ENCODE measurements at regions not wholly inside any gene's neighbourhood (a gene's known extent, or its start where the extent isn't known, plus 50 kb on each side); places are given as distances from the start of the nearest gene placed in this dataset.
"Not testable (repeated sequence)": the region's sequence is repeated elsewhere in the genome, so short reads cannot be mapped to it uniquely, and the experiment has no call there.

DNA sequence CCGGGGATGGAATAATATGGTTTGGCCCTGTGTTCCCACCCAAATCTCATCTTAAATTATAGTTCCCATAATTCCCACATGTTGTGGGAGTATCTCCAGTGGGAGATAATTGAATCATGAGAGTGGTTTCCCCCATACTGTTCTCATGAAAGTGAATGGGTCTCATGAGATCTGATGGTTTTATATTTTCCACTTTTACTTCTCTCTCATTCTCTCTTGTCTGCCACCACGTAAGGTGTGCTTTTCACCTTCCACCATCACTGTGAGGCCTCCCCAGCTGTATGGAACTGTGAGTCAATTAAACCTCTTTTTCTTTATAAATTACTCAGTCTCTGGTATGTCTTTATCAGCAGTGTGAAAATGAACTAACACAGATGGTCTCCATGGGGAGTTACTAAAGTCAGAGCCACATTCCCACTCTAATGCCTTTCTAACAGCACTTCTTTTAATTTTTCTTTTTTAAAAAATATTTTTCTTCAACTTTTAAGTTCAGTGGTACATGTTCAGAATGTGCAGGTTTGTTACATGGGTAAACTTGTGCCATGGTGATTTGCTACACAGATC lies 306.6 kb downstream of the DTHD1 start:
- in situ Hi-C loops (cut with MboI; ENCODE audit: low sequenced_read_pairs), result no loop called here

DNA sequence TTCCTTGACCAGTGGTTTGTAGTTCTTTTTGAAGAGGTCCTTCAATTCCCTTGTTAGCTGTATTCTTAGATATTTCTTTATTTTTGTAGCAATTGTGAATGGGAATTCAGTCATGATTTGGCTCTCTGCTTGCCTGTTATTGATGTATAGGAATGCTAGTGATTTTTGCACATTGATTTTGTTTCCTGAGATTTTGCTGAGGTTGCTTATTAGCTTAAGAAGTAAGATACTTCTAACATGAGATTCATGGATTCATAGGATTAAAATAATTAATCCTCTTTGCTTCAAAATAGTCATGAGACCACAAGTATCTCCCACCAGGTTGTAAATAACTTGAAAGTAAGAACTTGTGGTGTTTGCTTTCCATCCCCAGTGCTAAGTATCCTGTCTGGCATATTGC lies 308.9 kb downstream of the DTHD1 start:
- in situ Hi-C loops (cut with MboI; ENCODE audit: low sequenced_read_pairs), result no loop called here

DNA sequence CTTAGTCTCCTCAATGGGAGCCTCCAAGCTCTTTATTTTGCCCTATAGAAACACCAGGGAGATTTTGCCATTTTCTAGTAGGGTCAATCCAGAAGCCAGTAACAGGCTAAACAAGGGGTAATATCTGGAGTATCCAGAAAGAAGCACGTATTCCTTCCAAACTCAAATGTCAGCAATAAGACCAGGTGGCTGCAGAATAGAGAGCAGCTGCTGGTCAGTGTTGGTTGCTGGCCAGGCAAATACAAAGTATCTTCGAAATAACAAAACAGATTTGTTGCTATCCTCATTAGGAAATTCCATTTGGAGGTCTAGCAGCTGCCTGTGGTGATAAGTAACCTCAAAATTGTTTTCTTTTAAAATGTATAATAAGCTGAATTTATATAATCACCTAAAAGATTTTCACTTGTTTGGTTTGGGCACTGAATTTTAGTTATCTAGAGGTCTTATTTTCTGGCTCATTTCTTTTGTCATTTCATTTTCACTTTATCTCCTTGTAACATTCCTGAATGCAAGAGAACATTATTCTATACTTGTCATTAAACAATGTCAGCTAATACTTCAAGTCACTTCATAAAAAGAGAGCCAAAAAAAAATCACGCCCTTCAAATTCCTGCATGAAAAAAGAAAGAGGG lies 320.6 kb downstream of the DTHD1 start:
- in situ Hi-C loops (cut with MboI; ENCODE audit: low sequenced_read_pairs), result no loop called here

DNA sequence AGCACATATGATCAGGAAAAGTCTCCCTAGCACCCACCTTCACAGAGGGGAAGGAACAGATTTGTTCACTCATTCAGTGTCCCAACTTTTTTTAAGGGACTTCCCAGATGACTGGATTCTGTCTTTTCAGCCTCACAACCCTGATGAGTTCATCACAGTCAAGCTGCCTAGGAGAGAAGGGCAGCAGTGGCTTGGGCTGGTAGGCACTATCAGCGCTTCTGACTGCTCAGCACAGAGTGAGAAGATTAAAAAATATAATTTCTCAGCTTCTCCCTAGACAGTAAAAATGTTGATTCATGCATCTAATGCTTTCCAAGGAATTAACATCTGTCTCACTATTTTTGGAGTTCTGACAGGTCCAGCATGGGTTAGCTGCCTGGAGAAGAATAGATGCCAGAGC lies 328.2 kb downstream of the DTHD1 start:
- in situ Hi-C loops (cut with MboI; ENCODE audit: low sequenced_read_pairs), result no loop called here

DNA sequence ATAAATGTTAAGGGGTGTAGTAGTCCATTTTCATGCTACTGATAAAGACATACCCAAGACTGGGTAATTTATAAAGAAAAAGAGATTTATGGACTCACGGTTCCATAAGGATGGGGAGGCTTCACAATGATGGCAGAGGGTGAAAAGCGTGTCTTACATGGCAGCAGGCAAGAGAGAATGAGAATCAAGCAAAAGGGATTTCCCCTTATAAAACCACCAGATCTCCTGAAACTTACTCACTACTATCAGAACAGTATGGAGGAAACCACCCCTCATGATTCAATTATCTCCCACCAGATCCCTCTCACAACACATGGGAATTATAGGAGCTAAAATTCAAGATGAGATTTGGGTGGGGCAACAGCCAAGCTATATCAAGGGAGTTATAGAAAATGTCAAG lies 329.2 kb downstream of the DTHD1 start:
- in situ Hi-C loops (cut with MboI; ENCODE audit: low sequenced_read_pairs), result no loop called here

DNA sequence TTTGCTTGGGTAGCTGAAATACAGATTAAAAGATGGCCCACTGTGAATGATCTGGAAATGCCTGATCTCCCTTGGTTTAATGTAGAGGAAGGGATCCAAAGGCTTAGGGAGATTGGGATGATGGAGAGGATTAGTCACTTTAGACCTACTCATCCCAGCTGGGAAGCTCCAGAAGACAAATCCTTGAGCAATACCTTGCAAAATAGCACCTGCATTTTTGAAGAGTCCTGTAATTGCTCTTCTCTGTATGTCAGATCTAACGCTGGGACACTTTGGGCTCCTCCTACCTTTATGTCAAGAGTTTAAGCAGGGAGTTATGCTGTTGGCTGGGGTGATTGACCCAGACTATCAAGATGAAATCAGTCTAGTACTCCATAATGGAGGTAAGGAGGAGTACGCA lies 331.7 kb downstream of the DTHD1 start:
- in situ Hi-C loops (cut with MboI; ENCODE audit: low sequenced_read_pairs), result not testable (repeated sequence)

DNA sequence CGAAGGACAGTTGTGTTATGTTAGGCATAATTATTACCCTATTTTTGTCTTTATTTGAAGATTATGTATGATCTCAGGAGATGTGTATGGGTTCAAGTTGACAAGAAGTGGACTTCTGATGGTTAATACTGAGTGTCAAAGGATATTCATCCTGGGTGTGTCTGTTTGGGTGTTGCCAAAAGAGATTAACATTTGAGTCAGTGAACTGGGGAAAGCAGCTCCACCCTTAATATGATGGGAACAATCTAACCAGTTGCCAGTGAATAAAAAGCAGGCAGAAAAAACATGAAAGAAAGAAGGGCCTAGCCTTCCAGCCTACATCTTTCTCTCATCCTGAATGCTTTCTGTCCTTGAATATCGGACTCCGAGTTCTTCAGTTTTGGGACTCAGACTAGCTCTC lies 332.6 kb downstream of the DTHD1 start:
- in situ Hi-C loops (cut with MboI; ENCODE audit: low sequenced_read_pairs), result no loop called here

DNA sequence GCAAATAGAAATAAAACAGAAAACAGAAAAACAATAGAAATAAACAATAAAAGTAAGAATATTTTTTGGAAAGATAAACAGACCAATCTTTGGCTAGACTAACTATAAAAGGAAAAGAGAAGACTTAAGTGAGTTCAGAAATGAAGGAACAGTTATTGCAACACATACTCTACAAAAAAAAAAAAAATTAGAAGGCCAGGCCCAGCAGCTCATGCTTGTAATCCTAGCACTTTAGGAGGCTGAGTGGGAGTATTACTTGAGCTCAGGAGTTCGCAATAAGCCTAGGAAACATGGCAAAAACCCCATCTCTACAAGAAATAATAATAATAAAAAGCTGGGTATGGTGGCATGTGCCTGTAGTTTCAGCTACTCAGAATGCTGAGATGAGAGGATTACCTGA lies 336.7 kb downstream of the DTHD1 start:
- in situ Hi-C loops (cut with MboI; ENCODE audit: low sequenced_read_pairs), result no loop called here

DNA sequence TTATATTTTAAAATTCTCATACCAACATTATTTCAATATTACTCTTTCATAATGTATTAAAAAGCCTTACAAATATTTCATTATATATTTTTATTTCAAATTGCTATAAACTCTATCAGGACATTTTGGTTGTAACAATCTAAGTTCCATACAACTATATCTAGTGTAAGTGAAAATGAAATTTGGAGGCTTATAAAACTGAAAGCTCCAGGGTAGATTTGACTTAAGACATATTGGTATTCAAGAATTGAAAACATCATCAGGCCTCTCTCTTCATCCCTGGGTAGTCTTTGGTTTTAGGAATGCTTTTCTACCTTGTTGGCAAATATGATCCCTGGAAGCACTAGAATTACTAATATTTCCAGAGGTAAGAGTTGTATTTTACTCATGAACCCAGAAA lies 342.6 kb downstream of the DTHD1 start:
- in situ Hi-C loops (cut with MboI; ENCODE audit: low sequenced_read_pairs), result no loop called here

DNA sequence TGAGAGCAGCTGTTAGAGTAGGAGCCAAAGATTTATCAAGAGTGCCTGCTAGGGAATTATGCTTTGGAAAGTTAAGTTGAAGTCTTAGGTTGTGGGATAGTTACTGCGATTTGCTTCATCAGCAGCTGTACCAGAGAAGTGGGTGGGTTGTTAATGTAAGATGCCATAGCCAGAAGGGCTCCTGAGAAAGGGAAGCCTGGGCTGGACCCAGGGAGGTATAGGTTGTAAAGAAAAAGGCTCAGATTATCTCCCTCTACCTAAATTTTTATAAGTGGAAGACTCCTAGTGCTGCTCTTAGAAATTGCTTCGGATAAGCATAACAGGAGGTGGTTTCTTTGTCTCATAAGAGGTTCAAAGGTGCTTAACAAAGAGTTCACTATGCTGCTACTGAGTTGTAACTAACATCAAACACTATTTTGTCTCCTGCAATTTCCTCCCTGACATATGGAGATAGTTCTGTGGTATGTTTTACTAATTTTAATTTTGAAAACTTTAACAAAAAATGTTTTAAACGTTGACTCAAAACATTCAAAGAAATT lies 356.9 kb downstream of the DTHD1 start:
- in situ Hi-C loops (cut with MboI; ENCODE audit: low sequenced_read_pairs), result no loop called here

DNA sequence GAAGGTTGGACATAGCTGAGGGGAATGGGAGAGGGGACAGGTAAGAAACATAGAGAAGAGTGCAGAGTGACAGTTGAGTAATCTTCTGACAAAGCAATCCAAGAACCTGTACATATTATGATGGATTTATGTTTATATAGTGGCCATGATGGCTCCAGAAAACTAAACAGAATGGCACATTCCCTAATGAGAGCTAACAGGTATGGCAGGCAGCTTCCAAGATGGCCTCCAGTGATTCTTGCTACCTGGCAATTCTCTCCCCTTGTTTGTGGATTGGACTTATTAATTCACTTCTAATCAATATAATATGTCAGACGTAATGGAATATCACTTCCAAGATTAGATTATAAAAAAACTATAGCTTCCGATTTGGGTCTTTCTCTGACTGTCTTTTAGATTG lies 359.5 kb downstream of the DTHD1 start:
- in situ Hi-C loops (cut with MboI; ENCODE audit: low sequenced_read_pairs), result no loop called here

DNA sequence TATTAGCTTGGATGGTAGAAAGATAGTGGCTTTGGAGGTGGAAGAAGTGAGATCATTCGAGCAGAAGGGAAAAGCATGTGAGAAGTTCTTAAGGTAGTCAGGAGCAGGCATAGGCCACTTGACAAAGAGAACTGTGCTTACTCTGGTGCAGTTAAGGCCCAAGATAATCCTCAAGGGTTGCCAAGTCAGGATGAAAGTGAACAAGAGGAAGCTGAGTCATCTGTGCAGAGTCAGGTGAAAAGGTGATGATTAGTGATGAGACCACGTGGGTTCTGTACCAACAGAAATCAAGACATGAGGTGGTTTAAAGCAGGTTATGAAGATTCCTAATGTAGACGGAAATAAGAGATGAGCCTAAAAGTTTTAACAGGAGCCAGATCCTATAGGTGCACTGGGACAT lies 369.8 kb downstream of the DTHD1 start:
- in situ Hi-C loops (cut with MboI; ENCODE audit: low sequenced_read_pairs), result no loop called here

DNA sequence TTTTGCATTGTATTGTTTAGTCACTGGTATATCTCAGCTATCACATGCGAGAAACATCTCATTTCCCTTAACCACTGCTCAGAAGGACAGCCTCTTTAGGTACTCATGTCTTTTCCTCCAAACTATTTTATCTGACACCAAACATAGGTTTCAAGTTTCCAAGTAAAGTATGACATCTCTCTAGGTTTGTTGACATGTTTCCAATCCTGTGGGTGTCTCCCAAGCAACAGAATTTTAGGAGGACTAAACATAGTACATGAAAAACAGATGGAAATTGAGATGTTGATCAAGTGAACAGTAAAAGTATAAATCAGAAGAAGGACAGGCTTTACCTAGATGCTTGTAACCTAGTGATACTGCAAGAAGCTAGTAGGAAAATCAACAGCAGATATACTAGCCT lies 371.4 kb downstream of the DTHD1 start:
- in situ Hi-C loops (cut with MboI; ENCODE audit: low sequenced_read_pairs), result no loop called here

DNA sequence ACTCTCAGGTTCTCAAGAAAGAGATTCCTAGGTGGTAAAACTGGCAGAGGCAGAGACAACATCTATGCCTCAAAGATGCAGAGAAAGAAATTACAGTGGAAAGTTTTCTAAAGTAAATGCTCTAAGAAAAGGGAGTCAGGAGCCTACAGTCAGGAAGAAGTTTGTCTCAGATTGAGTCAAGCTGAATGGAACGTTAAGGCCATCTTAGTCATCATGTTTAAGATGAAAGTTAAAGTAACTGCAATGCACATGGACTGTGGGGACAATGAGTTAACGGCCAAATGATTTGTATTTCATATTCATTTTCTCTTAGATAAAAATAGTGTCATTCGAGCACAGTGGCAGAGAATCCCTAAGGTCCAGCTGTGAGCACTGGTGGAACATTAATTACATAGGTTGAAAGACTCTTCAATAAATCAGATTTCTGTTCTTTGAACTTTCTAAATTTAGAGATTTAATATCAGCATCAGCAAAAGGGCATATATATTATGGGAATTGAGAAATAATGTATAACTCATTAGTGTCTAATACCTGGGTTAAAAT lies 384.6 kb downstream of the DTHD1 start:
- in situ Hi-C loops (cut with MboI; ENCODE audit: low sequenced_read_pairs), result no loop called here

DNA sequence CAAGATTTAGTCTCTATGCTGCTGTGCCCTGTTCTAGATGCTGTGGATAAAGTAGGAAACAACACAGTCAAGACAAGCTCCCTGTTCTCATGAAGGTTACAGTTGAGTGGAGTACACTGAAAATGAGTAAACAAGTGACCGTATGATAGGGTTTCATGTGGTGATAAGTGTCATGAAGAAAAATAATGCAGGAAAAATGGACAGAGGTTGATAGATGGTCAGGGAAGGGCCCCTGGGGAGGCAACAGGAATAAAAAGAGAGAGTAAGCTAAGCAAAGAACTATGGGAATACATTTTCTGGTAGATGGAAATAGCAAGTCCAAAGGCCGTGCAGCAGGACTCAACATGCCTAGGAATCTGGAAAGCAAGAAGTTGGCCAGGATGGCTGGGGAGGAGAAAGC lies 394.0 kb downstream of the DTHD1 start:
- in situ Hi-C loops (cut with MboI; ENCODE audit: low sequenced_read_pairs), result no loop called here

DNA sequence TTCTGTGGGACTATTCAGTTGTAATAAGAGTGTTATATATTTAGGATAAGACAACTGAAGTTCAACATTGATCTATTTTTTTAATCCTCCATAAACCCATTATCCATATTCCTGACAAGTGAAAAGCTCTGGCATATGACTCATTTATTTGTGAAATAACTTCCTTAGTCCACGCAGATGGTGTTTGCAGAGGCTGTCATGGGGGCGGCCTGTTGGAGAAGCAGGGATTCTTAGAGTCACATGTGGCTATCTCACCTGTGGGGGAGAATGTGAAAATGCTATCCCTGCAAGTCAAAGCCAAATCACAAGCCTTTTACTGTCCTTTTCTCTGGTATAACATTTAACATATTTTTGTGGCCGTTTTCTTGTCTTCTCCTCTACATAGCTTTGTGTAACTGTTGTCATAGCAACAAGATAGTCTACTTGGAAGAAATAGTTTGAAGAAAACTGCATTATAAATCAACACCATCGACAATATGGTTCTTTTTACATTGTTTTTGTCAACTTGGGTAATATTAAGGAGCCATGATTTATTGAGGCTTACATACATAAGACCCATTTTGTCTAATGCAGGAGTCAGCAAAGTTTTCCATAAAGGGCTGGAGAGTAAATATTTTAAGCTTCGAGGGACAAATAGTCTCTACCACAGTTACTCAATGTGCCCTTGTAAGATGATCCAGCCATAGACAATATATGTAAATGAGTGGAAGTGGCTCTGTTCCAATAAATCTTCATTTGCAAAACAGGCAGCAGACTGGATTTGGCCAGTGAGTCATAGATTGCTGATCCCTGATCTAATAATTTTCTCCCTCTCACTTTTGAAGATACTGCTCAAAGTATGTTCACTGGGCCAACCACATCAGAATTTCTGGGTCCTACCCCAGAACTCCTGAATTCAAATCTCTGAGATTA lies 395.0 kb downstream of the DTHD1 start:
- in situ Hi-C loops (cut with MboI; ENCODE audit: low sequenced_read_pairs), result no loop called here

DNA sequence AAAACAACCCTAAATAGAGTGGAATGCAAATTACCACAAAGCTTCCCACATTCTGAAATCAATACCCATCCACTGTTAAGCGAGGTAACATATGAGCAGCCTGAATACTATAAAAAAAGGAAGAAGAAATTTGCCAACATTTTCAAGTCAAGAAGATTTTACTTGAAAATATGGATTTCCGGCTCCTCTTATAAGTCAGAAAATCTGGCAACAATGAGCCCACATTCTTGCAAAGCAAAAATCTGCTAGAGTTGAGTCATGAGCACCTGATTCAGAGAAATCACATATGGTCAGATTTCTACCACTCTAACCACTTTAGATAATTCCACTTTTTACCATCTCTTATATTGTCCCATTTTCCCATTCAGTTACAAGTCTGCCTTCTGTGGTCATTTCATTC lies 395.7 kb downstream of the DTHD1 start:
- in situ Hi-C loops (cut with MboI; ENCODE audit: low sequenced_read_pairs), result no loop called here

DNA sequence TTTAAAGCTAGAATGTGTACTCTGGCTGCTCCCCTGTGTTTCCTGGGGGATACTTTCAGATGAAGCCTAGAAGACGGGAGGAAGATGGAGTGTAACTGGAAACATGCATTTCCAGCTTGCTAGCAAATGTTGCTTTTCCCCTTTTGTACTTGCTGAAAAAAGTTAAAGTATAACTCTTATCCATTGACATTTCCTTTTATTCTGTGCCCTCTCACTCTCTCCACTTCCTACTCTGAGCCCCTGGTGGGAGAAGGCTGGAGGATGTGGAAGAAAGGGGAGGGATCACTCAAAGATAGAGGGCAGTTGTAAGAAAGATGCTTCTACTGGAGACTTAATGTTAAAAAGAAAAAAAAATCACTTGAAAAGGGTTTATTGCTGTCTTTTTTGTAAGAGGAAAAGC lies 396.5 kb downstream of the DTHD1 start:
- in situ Hi-C loops (cut with MboI; ENCODE audit: low sequenced_read_pairs), result no loop called here

DNA sequence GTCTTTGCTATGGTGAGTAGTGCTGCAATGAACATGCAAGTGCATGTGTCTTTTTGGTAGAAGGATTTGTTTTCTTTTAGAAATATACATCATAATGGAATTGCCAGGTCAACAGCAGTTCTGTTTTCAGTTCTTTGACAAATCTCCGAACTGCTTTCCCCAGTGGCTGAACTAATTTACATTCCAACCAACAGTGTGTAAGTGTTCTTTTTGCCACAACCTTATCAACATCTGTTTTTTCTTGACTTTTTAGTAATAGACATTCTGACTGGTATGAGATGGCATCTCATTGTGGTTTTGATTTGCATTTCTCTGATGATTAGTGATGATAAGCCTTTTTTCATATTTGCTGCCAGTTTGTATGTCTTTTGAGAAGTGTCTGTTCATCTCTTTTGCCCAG lies 406.3 kb downstream of the DTHD1 start:
- in situ Hi-C loops (cut with MboI; ENCODE audit: low sequenced_read_pairs), result no loop called here

DNA sequence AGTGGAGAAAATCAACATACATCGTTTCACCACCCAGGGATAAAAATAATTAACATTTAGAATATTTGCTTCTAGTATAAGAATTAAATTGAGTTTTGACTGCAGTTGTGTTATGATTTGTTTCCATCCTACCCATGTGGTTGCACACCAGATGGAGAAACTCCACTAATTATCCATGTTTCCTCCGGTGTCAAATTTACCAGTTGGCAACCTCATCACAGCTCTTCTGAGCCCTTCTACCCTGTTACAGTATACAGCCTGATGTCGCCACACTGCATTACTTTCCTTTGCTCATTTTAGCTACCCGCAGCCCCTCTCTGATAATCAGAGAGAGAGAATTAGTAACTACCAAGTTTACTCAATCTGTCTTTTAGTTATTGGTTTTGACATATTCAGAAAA lies 411.2 kb downstream of the DTHD1 start:
- in situ Hi-C loops (cut with MboI; ENCODE audit: low sequenced_read_pairs), result no loop called here

DNA sequence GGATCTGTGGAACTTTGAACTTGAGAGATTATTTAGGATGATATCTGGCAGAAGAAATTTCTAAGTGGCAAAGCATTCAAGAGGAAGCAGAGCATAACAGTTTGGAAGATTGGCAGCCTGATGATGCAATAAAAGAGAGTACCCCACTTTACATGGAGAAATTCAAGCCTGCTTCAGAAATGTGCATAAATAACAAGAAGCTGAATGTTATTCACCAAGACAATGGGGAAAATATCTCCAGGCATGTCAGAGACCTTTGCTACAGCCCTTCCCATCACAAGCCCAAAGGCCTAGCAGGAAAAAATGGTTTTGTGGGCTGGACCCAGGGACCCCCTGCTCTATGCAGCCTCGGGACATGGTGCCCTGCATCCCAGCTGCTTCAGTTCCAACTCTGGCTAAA lies 420.8 kb downstream of the DTHD1 start:
- in situ Hi-C loops (cut with MboI; ENCODE audit: low sequenced_read_pairs), result no loop called here

DNA sequence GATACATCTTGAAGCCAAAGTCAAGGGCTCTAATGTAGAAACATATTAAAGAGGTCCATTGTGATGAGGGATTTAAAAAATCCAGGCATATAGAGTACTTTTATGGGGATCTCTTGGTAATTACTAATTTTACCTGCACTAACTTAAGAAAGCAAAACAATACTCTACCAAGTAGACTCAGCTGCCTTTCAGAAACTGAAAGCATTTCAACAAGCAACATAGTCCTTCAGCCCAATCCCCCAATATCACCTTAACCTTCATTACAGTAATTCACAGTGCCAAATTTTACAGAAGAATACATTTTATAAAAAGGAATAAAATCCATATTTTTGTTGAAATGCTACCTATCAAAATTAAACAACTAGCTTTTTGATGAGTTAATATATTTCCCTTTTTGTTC lies 422.9 kb downstream of the DTHD1 start:
- in situ Hi-C loops (cut with MboI; ENCODE audit: low sequenced_read_pairs), result no loop called here
